HG03342 (cell line): ENCODE measurements at regions not wholly inside any gene's neighbourhood (a gene's known extent, or its start where the extent isn't known, plus 50 kb on each side); places are given as distances from the start of the nearest gene placed in this dataset.
A peak's percentile ranks its signal among the peaks of the same experiment; 100 is the strongest.
"Not testable (repeated sequence)": the region's sequence is repeated elsewhere in the genome, so short reads cannot be mapped to it uniquely, and the experiment has no call there.

ENCODE experiments used
- ATAC-seq: cut with Tn5 transposase; IDR thresholded peaks from one replicate; pipeline ENCODE4 v1.9.1; 2021; ENCODE audit warnings: mild to moderate bottlenecking, moderate library complexity; ENCODE audit not compliant: unreplicated experiment

GRCh38 chr4:153099391-153100140 lies 104.7 kb upstream of the TRIM2 start:
- no peak for ATAC-seq

GRCh38 chr4:153106736-153107135 lies 97.5 kb upstream of the TRIM2 start:
- ATAC-seq = not testable (repeated sequence)

- no peak for ATAC-seq
Observed at GRCh38 chr4:153107246-153107645, 97.0 kb upstream of the TRIM2 start.

GRCh38 chr4:153109296-153109849 lies 94.9 kb upstream of the TRIM2 start:
- no peak for ATAC-seq

GRCh38 chr4:153110739-153111138 lies 93.5 kb upstream of the TRIM2 start:
- no peak for ATAC-seq

- ATAC-seq = no peak
Observed at GRCh38 chr4:153111426-153112040, 92.7 kb upstream of the TRIM2 start.

GRCh38 chr4:153112041-153112441 lies 92.2 kb upstream of the TRIM2 start:
- no peak for ATAC-seq

- ATAC-seq = no peak
Observed at GRCh38 chr4:153113061-153113837, 91.0 kb upstream of the TRIM2 start.

- ATAC-seq = no peak
Observed at GRCh38 chr4:153113838-153114105, 90.5 kb upstream of the TRIM2 start.

GRCh38 chr4:153114771-153115321 lies 89.4 kb upstream of the TRIM2 start:
- ATAC-seq = no peak

GRCh38 chr4:153115322-153116290 lies 88.6 kb upstream of the TRIM2 start:
- peak; percentile 64 for ATAC-seq

- ATAC-seq = no peak
Observed at GRCh38 chr4:153116291-153116680, 88.0 kb upstream of the TRIM2 start.

- no peak for ATAC-seq
Observed at GRCh38 chr4:153116801-153117200, 87.4 kb upstream of the TRIM2 start.

- no peak for ATAC-seq
Observed at GRCh38 chr4:153117554-153117953, 86.7 kb upstream of the TRIM2 start.

- ATAC-seq = no peak
Observed at GRCh38 chr4:153119626-153120025, 84.6 kb upstream of the TRIM2 start.

GRCh38 chr4:153120235-153120634 lies 84.0 kb upstream of the TRIM2 start:
- no peak for ATAC-seq

GRCh38 chr4:153122855-153123254 lies 81.4 kb upstream of the TRIM2 start:
- ATAC-seq = no peak

GRCh38 chr4:153126137-153126536 lies 78.1 kb upstream of the TRIM2 start:
- no peak for ATAC-seq

GRCh38 chr4:153127760-153128494 lies 76.3 kb upstream of the TRIM2 start:
- ATAC-seq = peak; percentile 80

GRCh38 chr4:153131596-153131995 lies 72.6 kb upstream of the TRIM2 start:
- no peak for ATAC-seq
